ENCODE measurements at regions not wholly inside any gene's neighbourhood (a gene's known extent, or its start where the extent isn't known, plus 50 kb on each side); places are given as distances from the start of the nearest gene placed in this dataset.

GRCh38 chr1:221184131-221184794 is 305.0 kb downstream of the HLX start:
- ChIA-PET CTCF (no interaction called here), RAD21 (ENCODE audit: unreplicated experiment) (no interaction called here), POLR2A (no interaction called here), SMC1A (ENCODE audit: uncharacterized antibody, unreplicated experiment) (no interaction called here)
- WGBS (ENCODE audit: insufficient coverage, insufficient replicate concordance, low lambda C conversion rate, missing lambda C conversion rate): 25% methylated on average over 3 of the region's 3 CpGs
- H3K9me3 ChIP-seq (replicated peaks; ENCODE audit: control insufficient read depth, insufficient read depth, low read length): no peaks in the 10 kb centered on the region; the same call in 2 of the 3 replicates
- no peak for ATAC-seq
- no peaks in the 10 kb centered on the region for H4K20me1 ChIP-seq (ENCODE audit: control insufficient read depth, insufficient read depth)
- no peak overlapping the region for H2AFZ ChIP-seq (ENCODE audit: control insufficient read depth, low read depth, low read length)
- H3K4me3 ChIP-seq: no peak overlapping the region
- no TSS peak for BruUV-seq (replicated peaks)
- DNase-seq (ENCODE audit: low read depth, low spot score): no peak
- in situ Hi-C loops (cut with MboI) (no loop called here), intact Hi-C loops (cut with micrococcal nuclease; ENCODE audit: unreplicated experiment) (no loop called here)
- no peaks in the 10 kb centered on the region for H3K79me2 ChIP-seq (ENCODE audit: control insufficient read depth, insufficient read depth, low read length)
- FAIRE-seq: no peak
- no peak overlapping the region for H3K9ac ChIP-seq (ENCODE audit: control insufficient read depth, insufficient read depth, low read length)
- no peak for TF ChIP-seq RCOR1 (conservative IDR thresholded peaks at IDR 0.05; ENCODE audit: low read depth, low read length)
- no peak overlapping the region for H3K4me2 ChIP-seq (ENCODE audit: control insufficient read depth, insufficient read depth)
- no peaks in the 10 kb centered on the region for H3K27me3 ChIP-seq (replicated peaks in 1 of 2; ENCODE audit: control insufficient read depth in 2 of 2, insufficient read depth in 2 of 2, low read length in 1 of 2)
- no peaks in the 10 kb centered on the region for H3K36me3 ChIP-seq (ENCODE audit: control insufficient read depth in 2 of 2, insufficient read depth in 2 of 2, low read length in 1 of 2)
- H3K27ac ChIP-seq (ENCODE audit: control insufficient read depth, insufficient read depth): no peak overlapping the region
- H3K4me1 ChIP-seq (ENCODE audit: control insufficient read depth, insufficient read depth, low read length): no peaks in the 10 kb centered on the region

DNA sequence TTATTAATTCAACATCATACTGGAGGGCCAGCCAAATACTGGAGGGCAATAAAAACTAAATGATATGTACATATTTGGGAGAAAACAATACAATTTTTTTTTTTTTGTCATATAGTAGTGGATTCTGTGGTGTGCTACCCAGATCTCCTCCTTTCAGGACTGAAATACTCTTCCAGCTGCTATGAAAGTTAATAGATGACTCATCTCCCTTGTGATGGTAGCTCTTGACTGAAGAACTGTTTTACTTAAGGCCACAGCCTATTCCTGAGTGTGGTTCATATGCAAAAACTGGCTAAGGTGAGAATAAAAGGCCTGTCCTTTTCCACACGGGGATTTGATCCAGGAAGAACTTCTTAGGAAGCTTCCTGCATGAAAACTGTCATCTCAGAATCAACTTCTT is 307.9 kb downstream of the HLX start:
- FAIRE-seq (no peak), ATAC-seq (peak; percentile 69), DNase-seq (ENCODE audit: low read depth, low spot score) (no peak)
- ChIA-PET RAD21 (ENCODE audit: unreplicated experiment) (interaction anchor here (2.5 kb wide), 1 partner anchor 16 kb away, joined by 7 read pairs; no protein-coding TSS in a partner anchor), POLR2A (no interaction called here), CTCF (interaction anchor here (0.6 to 3.4 kb wide), 3 partner anchors 16 to 370 kb away, joined by 3 to 17 read pairs (median 3); no protein-coding TSS in a partner anchor), SMC1A (ENCODE audit: uncharacterized antibody, unreplicated experiment) (interaction anchor here (1.1 to 2.4 kb wide), 5 partner anchors 10 to 141 kb away, joined by 4 to 15 read pairs (median 9); no protein-coding TSS in a partner anchor)
- H4K20me1 ChIP-seq (ENCODE audit: control insufficient read depth, insufficient read depth): no peaks in the 10 kb centered on the region
- no peaks in the 10 kb centered on the region for H3K36me3 ChIP-seq (ENCODE audit: control insufficient read depth in 2 of 2, insufficient read depth in 2 of 2, low read length in 1 of 2)
- H3K27me3 ChIP-seq (replicated peaks in 1 of 2; ENCODE audit: control insufficient read depth in 2 of 2, insufficient read depth in 2 of 2, low read length in 1 of 2): no peaks in the 10 kb centered on the region
- 0% methylated on average over 1 of the region's 1 CpG for WGBS (ENCODE audit: insufficient coverage, insufficient replicate concordance, low lambda C conversion rate, missing lambda C conversion rate)
- no peaks in the 10 kb centered on the region for H3K79me2 ChIP-seq (ENCODE audit: control insufficient read depth, insufficient read depth, low read length)
- no peak overlapping the region for H3K27ac ChIP-seq (ENCODE audit: control insufficient read depth, insufficient read depth)
- TF ChIP-seq IKZF1 (conservative IDR thresholded peaks at IDR 0.05): 0 out of 2 replicates have a peak, but pooled peaks have one; percentile 28
- 0 out of 4 replicates have a peak, but pooled peaks of 1 of the 2 experiments have one; percentile 22 for TF ChIP-seq IKZF2 (IDR thresholded peaks at IDR 0.05)
- no peak for TF ChIP-seq ELK1 (IDR thresholded peaks at IDR 0.05; ENCODE audit: low read depth, low read length)
- no peak for TF ChIP-seq MEF2A (IDR thresholded peaks at IDR 0.05; ENCODE audit: insufficient read depth, low read depth, low read length)
- no peak overlapping the region for H3K9ac ChIP-seq (ENCODE audit: control insufficient read depth, insufficient read depth, low read length)
- BruUV-seq (replicated peaks): no TSS peak
- in situ Hi-C loops (cut with MboI) (no loop called here), intact Hi-C loops (cut with micrococcal nuclease; ENCODE audit: unreplicated experiment) (no loop called here)
- no peak overlapping the region for H3K4me2 ChIP-seq (ENCODE audit: control insufficient read depth, insufficient read depth)
- no peak overlapping the region for H3K4me3 ChIP-seq
- no peaks in the 10 kb centered on the region for H3K4me1 ChIP-seq (ENCODE audit: control insufficient read depth, insufficient read depth, low read length)
- H3K9me3 ChIP-seq (replicated peaks; ENCODE audit: control insufficient read depth, insufficient read depth, low read length): no peaks in the 10 kb centered on the region; the same call in 2 of the 3 replicates
- no peak overlapping the region for H2AFZ ChIP-seq (ENCODE audit: control insufficient read depth, low read depth, low read length)
